GM12874 (cell line): ENCODE measurements at regions not wholly inside any gene's neighbourhood (a gene's known extent, or its start where the extent isn't known, plus 50 kb on each side); places are given as distances from the start of the nearest gene placed in this dataset.

ENCODE experiments used
- CTCF ChIP-seq: IDR thresholded peaks from 2 replicates; pipeline ENCODE4 v1.5.1; 2011; ENCODE audit warnings: low read depth, mild to moderate bottlenecking, control low read depth, low read length, moderate library complexity; ENCODE audit not compliant: insufficient read depth

GRCh38 chr3:197458906-197459470, 96.8 kb downstream of the BDH1 start:
- no peak for TF ChIP-seq CTCF

DNA sequence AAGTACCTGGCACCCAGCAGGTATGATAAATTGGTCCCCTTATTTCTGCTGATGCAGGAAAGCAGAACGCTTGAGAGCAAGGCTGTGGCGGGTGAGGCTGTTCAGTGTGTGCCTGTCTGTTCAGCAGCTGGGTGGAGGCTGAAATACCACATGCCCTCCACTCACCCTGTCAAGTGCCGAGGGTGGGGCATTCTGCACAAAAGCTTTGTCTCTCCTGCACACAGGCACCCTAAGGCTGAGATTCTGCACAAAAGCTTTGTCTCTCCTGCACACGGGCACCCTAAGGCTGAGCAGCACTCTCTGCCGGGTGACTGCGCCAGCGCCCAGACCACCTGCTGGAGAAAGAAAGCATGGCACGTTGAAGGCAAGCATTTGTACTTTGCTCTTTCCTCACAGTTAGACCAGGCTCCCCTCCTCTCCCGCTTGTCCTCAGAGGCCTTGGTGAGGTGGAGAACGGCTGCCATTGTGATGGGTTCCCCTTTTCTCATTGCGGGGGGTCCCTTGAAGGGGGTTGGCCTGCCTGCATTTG, 97.5 kb downstream of the BDH1 start:
- TF ChIP-seq CTCF = 0 out of 2 replicates have a peak, but pooled peaks have one; percentile 37

- TF ChIP-seq CTCF = no peak
These were observed 99.3 kb downstream of the BDH1 start for GRCh38 chr3:197456261-197457091.

- TF ChIP-seq CTCF = peak; percentile 41
These were observed 101.8 kb downstream of the BDH1 start for GRCh38 chr3:197454014-197454413.

GRCh38 chr3:197450810-197451209, 105.0 kb downstream of the BDH1 start:
- TF ChIP-seq CTCF = no peak

GRCh38 chr3:197450308-197450707, 105.5 kb downstream of the BDH1 start:
- TF ChIP-seq CTCF = no peak

GRCh38 chr3:197447057-197447456, 108.7 kb downstream of the BDH1 start:
- TF ChIP-seq CTCF = no peak
